SK-N-SH (cell line): ENCODE measurements at regions not wholly inside any gene's neighbourhood (a gene's known extent, or its start where the extent isn't known, plus 50 kb on each side); places are given as distances from the start of the nearest gene placed in this dataset.

Experiments used
- FOSL2 ChIP-seq: IDR thresholded peaks from 2 replicates; pipeline ENCODE4 v1.4.0; 2012; ENCODE audit warnings: low read depth, mild to moderate bottlenecking, moderate library complexity, borderline replicate concordance
- JUND ChIP-seq: IDR thresholded peaks from 2 replicates; pipeline ENCODE4 v1.4.0; 2012
- MXI1 ChIP-seq: IDR thresholded peaks from 2 replicates; pipeline ENCODE4 v1.6.1; 2012; ENCODE audit warnings: mild to moderate bottlenecking, low read depth, low read length, improper control_type of control experiment
- PBX3 ChIP-seq: IDR thresholded peaks from 2 replicates; pipeline ENCODE4; 2012
- SIN3A ChIP-seq: IDR thresholded peaks from 2 replicates; pipeline ENCODE4 v1.6.1; 2012; ENCODE audit warnings: low read depth, mild to moderate bottlenecking, low read length, moderate library complexity, borderline replicate concordance
- SMC3 ChIP-seq: IDR thresholded peaks from 2 replicates; pipeline ENCODE4 v1.6.1; 2012; ENCODE audit warnings: low read depth, low read length, improper control_type of control experiment

GRCh38 chr12:126752021-126752420 lies 1514.9 kb upstream of the TMEM132C start:
- TF ChIP-seq PBX3, result no peak
- TF ChIP-seq MXI1, result no peak
- no peak for TF ChIP-seq SMC3
- TF ChIP-seq JUND, result no peak
- TF ChIP-seq SIN3A, result no peak
- TF ChIP-seq FOSL2, result no peak
